ENCODE measurements at regions not wholly inside any gene's neighbourhood (a gene's known extent, or its start where the extent isn't known, plus 50 kb on each side); places are given as distances from the start of the nearest gene placed in this dataset.

DNA sequence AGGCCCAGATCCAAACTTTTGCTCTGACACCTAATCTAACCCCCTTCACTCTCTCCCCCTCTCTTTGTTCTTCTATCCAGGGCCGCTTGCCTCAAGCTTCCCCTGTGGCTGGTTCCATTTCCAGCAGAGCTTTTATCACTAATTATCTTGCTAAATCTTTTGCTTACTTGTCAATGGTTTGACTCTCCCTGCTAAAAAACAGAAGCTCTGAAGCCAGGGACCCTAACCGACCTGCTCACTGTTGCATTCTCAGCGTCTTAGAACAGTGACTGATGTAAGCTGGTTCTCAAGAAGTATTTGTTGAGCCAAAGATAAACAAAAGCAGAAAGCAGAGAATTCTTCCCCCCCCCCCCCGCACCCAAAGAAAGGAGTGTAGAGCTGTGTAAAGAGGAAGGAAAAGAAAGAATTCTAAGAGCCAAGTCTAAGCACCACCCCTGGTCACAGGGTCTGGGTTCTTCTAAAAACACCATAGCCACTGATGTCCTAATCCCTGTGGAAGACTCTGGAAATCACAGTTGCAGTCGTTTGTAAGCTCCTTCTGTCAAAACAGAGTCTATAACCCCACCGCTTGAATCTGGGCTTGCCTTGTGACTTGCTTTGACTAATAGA lies 385.8 kb downstream of the MED13L start:
- no peak for TF ChIP-seq ZFP3 (CRISPR knock-in tag; IDR thresholded peaks at IDR 0.05)
- no peak for TF ChIP-seq RARB (CRISPR knock-in tag; IDR thresholded peaks at IDR 0.05)
- TF ChIP-seq ZNF8 (CRISPR knock-in tag; IDR thresholded peaks at IDR 0.05), result no peak
- no peak for TF ChIP-seq CSDC2 (CRISPR knock-in tag; IDR thresholded peaks at IDR 0.05)
- TF ChIP-seq TCF4 (CRISPR knock-in tag; IDR thresholded peaks at IDR 0.05; ENCODE audit: borderline replicate concordance), result no peak
- TF ChIP-seq POU6F1 (CRISPR knock-in tag; IDR thresholded peaks at IDR 0.05; ENCODE audit: borderline replicate concordance, low read depth), result no peak
- no peak for TF ChIP-seq SNAI2 (CRISPR knock-in tag; IDR thresholded peaks at IDR 0.05)
- TF ChIP-seq, protein P1, sequence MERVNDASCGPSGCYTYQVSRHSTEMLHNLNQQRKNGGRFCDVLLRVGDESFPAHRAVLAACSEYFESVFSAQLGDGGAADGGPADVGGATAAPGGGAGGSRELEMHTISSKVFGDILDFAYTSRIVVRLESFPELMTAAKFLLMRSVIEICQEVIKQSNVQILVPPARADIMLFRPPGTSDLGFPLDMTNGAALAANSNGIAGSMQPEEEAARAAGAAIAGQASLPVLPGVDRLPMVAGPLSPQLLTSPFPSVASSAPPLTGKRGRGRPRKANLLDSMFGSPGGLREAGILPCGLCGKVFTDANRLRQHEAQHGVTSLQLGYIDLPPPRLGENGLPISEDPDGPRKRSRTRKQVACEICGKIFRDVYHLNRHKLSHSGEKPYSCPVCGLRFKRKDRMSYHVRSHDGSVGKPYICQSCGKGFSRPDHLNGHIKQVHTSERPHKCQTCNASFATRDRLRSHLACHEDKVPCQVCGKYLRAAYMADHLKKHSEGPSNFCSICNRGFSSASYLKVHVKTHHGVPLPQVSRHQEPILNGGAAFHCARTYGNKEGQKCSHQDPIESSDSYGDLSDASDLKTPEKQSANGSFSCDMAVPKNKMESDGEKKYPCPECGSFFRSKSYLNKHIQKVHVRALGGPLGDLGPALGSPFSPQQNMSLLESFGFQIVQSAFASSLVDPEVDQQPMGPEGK (CRISPR knock-in tag; IDR thresholded peaks at IDR 0.05; ENCODE audit: borderline replicate concordance), result no peak
- TF ChIP-seq BACH2 (CRISPR knock-in tag; IDR thresholded peaks at IDR 0.05; ENCODE audit: borderline replicate concordance), result no peak
- no peak for TF ChIP-seq PPARA (CRISPR knock-in tag; IDR thresholded peaks at IDR 0.05; ENCODE audit: borderline replicate concordance)
- ATAC-seq, result no peak

GRCh38 chr12:115886666-115887065 lies 390.8 kb downstream of the MED13L start:
- no peak for TF ChIP-seq ZFP3 (CRISPR knock-in tag; IDR thresholded peaks at IDR 0.05)
- TF ChIP-seq, protein P2, sequence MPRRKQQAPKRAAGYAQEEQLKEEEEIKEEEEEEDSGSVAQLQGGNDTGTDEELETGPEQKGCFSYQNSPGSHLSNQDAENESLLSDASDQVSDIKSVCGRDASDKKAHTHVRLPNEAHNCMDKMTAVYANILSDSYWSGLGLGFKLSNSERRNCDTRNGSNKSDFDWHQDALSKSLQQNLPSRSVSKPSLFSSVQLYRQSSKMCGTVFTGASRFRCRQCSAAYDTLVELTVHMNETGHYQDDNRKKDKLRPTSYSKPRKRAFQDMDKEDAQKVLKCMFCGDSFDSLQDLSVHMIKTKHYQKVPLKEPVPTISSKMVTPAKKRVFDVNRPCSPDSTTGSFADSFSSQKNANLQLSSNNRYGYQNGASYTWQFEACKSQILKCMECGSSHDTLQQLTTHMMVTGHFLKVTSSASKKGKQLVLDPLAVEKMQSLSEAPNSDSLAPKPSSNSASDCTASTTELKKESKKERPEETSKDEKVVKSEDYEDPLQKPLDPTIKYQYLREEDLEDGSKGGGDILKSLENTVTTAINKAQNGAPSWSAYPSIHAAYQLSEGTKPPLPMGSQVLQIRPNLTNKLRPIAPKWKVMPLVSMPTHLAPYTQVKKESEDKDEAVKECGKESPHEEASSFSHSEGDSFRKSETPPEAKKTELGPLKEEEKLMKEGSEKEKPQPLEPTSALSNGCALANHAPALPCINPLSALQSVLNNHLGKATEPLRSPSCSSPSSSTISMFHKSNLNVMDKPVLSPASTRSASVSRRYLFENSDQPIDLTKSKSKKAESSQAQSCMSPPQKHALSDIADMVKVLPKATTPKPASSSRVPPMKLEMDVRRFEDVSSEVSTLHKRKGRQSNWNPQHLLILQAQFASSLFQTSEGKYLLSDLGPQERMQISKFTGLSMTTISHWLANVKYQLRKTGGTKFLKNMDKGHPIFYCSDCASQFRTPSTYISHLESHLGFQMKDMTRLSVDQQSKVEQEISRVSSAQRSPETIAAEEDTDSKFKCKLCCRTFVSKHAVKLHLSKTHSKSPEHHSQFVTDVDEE (CRISPR knock-in tag; IDR thresholded peaks at IDR 0.05), result no peak
- TF ChIP-seq CREB5 (CRISPR knock-in tag; IDR thresholded peaks at IDR 0.05; ENCODE audit: low read depth), result no peak
- no peak for TF ChIP-seq BACH2 (CRISPR knock-in tag; IDR thresholded peaks at IDR 0.05; ENCODE audit: borderline replicate concordance)
- TF ChIP-seq SNAI2 (CRISPR knock-in tag; IDR thresholded peaks at IDR 0.05), result no peak
- no peak for TF ChIP-seq ZC3H10 (CRISPR knock-in tag; IDR thresholded peaks at IDR 0.05)
- TF ChIP-seq PPARA (CRISPR knock-in tag; IDR thresholded peaks at IDR 0.05; ENCODE audit: borderline replicate concordance), result no peak
- TF ChIP-seq ZFP30 (CRISPR knock-in tag; IDR thresholded peaks at IDR 0.05), result no peak
- TF ChIP-seq ISL1 (CRISPR knock-in tag; IDR thresholded peaks at IDR 0.05), result no peak
- ATAC-seq, result no peak

DNA sequence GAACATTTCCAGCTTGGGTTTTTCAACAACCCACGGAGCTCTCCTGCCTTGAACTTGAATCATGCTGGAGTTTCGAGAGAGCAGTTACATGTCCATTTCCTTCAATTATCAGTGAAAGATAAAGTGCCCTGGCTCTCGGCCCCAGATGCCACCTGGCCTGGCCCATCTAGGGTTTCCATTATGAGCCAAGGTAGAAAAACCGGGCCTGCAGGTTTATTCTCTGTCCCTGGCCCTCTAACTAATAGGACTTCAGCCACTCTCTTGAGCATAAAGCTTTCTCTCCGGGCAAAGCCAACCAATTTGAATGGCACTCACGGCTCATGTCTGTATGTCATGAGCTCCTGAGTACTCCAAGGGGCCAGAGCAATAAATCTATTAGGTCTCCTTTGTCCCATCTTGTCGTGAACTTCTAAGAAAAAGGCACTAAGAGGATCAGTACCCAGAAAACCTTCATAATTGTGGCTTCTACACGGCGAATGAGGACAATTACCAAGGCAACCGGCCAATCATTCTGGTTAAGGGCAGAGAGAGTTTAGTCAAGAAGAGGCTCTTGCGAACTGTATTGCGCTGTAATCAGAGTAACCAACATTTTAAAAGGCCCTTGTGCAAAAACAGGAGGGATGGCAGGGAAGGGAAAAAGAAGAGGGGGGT lies 392.3 kb downstream of the MED13L start:
- ATAC-seq, result no peak

More for the DNA sequence above, 392.3 kb downstream of the MED13L start:
- TF ChIP-seq GLIS3 (CRISPR knock-in tag; IDR thresholded peaks at IDR 0.05) (no peak), ZC3H10 (CRISPR knock-in tag; IDR thresholded peaks at IDR 0.05) (no peak), RARB (CRISPR knock-in tag; IDR thresholded peaks at IDR 0.05) (no peak), CREB5 (CRISPR knock-in tag; IDR thresholded peaks at IDR 0.05; ENCODE audit: low read depth) (no peak), ZFP30 (CRISPR knock-in tag; IDR thresholded peaks at IDR 0.05) (no peak), CSDC2 (CRISPR knock-in tag; IDR thresholded peaks at IDR 0.05) (no peak)
- TF ChIP-seq, protein P1 (CRISPR knock-in tag; IDR thresholded peaks at IDR 0.05; ENCODE audit: borderline replicate concordance), result no peak
